ENCODE measurements at regions not wholly inside any gene's neighbourhood (a gene's known extent, or its start where the extent isn't known, plus 50 kb on each side); places are given as distances from the start of the nearest gene placed in this dataset.

DNA sequence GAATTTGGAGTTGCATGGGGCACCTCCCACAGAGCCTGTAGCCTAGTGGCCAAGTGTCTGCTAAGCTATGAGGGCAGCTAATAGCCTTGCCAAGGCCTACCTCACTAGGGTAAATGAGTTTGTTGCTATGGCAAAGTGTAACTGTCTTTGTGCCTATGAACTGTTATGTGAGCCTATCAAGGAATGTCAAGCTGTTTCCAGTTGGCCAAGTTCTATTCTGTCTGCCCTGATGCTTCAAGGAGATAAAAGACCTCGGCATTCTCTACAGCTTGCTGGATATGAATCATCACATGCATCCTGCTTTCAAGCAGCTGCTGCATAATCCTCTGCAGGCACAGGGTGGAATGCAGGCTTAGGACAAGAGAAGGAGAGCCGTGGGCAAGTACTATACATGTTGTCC lies 69.8 kb upstream of the CCDC112 start:
- TF ChIP-seq POLR2A (IDR thresholded peaks at IDR 0.05) = no peak
- TF ChIP-seq, protein P1, sequence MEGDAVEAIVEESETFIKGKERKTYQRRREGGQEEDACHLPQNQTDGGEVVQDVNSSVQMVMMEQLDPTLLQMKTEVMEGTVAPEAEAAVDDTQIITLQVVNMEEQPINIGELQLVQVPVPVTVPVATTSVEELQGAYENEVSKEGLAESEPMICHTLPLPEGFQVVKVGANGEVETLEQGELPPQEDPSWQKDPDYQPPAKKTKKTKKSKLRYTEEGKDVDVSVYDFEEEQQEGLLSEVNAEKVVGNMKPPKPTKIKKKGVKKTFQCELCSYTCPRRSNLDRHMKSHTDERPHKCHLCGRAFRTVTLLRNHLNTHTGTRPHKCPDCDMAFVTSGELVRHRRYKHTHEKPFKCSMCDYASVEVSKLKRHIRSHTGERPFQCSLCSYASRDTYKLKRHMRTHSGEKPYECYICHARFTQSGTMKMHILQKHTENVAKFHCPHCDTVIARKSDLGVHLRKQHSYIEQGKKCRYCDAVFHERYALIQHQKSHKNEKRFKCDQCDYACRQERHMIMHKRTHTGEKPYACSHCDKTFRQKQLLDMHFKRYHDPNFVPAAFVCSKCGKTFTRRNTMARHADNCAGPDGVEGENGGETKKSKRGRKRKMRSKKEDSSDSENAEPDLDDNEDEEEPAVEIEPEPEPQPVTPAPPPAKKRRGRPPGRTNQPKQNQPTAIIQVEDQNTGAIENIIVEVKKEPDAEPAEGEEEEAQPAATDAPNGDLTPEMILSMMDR (IDR thresholded peaks at IDR 0.05) = no peak
